ENCODE measurements at regions not wholly inside any gene's neighbourhood (a gene's known extent, or its start where the extent isn't known, plus 50 kb on each side); places are given as distances from the start of the nearest gene placed in this dataset.

- TF ChIP-seq MXI1 (conservative IDR thresholded peaks at IDR 0.05; ENCODE audit: poor library complexity, severe bottlenecking): no peak
- no peak for TF ChIP-seq RAD21 (conservative IDR thresholded peaks at IDR 0.05)
These were observed 60.8 kb downstream of the SOX1 start (continued) for GRCh38 chr13:112127564-112128330.

- Histone ChIP-seq H3K27me3 (ENCODE audit: insufficient read depth, low read depth, low read length) (no peaks in the 10 kb centered on the region), H2AFZ (ENCODE audit: low read depth, low read length) (no peak overlapping the region), H3K79me2 (replicated peaks; ENCODE audit: insufficient read depth, low read length) (no peaks in the 10 kb centered on the region), H3F3A (ENCODE audit: insufficient read depth, low read length, poor library complexity, severe bottlenecking) (no peaks in the 10 kb centered on the region), H3K27ac (ENCODE audit: low read length) (no peak overlapping the region), H4K20me1 (ENCODE audit: insufficient read depth) (no peaks in the 10 kb centered on the region), H3K4me2 (ENCODE audit: low read length) (no peak overlapping the region), H3K9me3 (ENCODE audit: low read length) (no peaks in the 10 kb centered on the region), H3K9me2 (ENCODE audit: insufficient read depth, low read length) (no peaks in the 10 kb centered on the region), H3K9ac (ENCODE audit: low read length) (no peak overlapping the region), H3K36me3 (ENCODE audit: insufficient read depth, low read length) (no peaks in the 10 kb centered on the region), H3K4me3 (ENCODE audit: low read length) (no peak overlapping the region)
- TF ChIP-seq REST (IDR thresholded peaks at IDR 0.05; ENCODE audit: borderline replicate concordance) (no peak), POLR2AphosphoS5 (IDR thresholded peaks at IDR 0.05) (no peak), EZH2 (IDR thresholded peaks at IDR 0.05; ENCODE audit: borderline replicate concordance, insufficient read depth, low read length, poor library complexity, severe bottlenecking) (no peak), CTCF (IDR thresholded peaks at IDR 0.05; ENCODE audit: poor library complexity, severe bottlenecking) (no peak), RAD21 (conservative IDR thresholded peaks at IDR 0.05) (no peak), MXI1 (conservative IDR thresholded peaks at IDR 0.05; ENCODE audit: poor library complexity, severe bottlenecking) (no peak), TAF1 (IDR thresholded peaks at IDR 0.05; ENCODE audit: low read depth) (no peak), EP300 (conservative IDR thresholded peaks at IDR 0.05; ENCODE audit: poor library complexity, severe bottlenecking) (no peak)
These were observed 61.3 kb downstream of the SOX1 start for GRCh38 chr13:112128331-112128610.

- H3K27ac ChIP-seq (ENCODE audit: low read length): no peak overlapping the region
- TF ChIP-seq RAD21 (conservative IDR thresholded peaks at IDR 0.05) (no peak), MXI1 (conservative IDR thresholded peaks at IDR 0.05; ENCODE audit: poor library complexity, severe bottlenecking) (no peak), EZH2 (IDR thresholded peaks at IDR 0.05; ENCODE audit: borderline replicate concordance, insufficient read depth, low read length, poor library complexity, severe bottlenecking) (no peak), SMC3 (conservative IDR thresholded peaks at IDR 0.05; ENCODE audit: poor library complexity) (no peak), TAF1 (IDR thresholded peaks at IDR 0.05; ENCODE audit: low read depth) (no peak), REST (IDR thresholded peaks at IDR 0.05; ENCODE audit: borderline replicate concordance) (no peak), EP300 (conservative IDR thresholded peaks at IDR 0.05; ENCODE audit: poor library complexity, severe bottlenecking) (no peak), POLR2AphosphoS5 (IDR thresholded peaks at IDR 0.05) (no peak), CTCF (IDR thresholded peaks at IDR 0.05; ENCODE audit: poor library complexity, severe bottlenecking) (no peak)
- H4K20me1 ChIP-seq (ENCODE audit: insufficient read depth): no peaks in the 10 kb centered on the region
- H3F3A ChIP-seq (ENCODE audit: insufficient read depth, low read length, poor library complexity, severe bottlenecking): no peaks in the 10 kb centered on the region
- H3K79me2 ChIP-seq (replicated peaks; ENCODE audit: insufficient read depth, low read length): no peaks in the 10 kb centered on the region
- H3K9me3 ChIP-seq (ENCODE audit: low read length): no peaks in the 10 kb centered on the region
- no peaks in the 10 kb centered on the region for H3K27me3 ChIP-seq (ENCODE audit: insufficient read depth, low read depth, low read length)
- H3K9me2 ChIP-seq (ENCODE audit: insufficient read depth, low read length): no peaks in the 10 kb centered on the region
- H3K36me3 ChIP-seq (ENCODE audit: insufficient read depth, low read length): no peaks in the 10 kb centered on the region
- H3K4me2 ChIP-seq (ENCODE audit: low read length): no peak overlapping the region
- H3K4me3 ChIP-seq (ENCODE audit: low read length): no peak overlapping the region
- no peak overlapping the region for H3K9ac ChIP-seq (ENCODE audit: low read length)
- no peak overlapping the region for H2AFZ ChIP-seq (ENCODE audit: low read depth, low read length)
These were observed 63.5 kb downstream of the SOX1 start for GRCh38 chr13:112130418-112130817.

Measured in neural cell (in vitro differentiated cells).